T-cell (primary cell): ENCODE measurements at regions not wholly inside any gene's neighbourhood (a gene's known extent, or its start where the extent isn't known, plus 50 kb on each side); places are given as distances from the start of the nearest gene placed in this dataset.
"Not testable (repeated sequence)": the region's sequence is repeated elsewhere in the genome, so short reads cannot be mapped to it uniquely, and the experiment has no call there.

Experiments used
- ATAC-seq, 4 experiments: fragments of 200-7000 bp in 3 of 4; fragments of 150-1000 bp in 1 of 4; cut with Tn5 transposase; replicated peaks in 1 of 4; 1 replicate in 3 of 4; 2 replicates in 1 of 4; pipeline ENCODE4 v1.10.0; 2021; ENCODE audit warnings: moderate library complexity in 3 of 4, mild to moderate bottlenecking in 2 of 4, moderate number of reproducible peaks in 1 of 4
- CTCF ChIA-PET, 2 donors: fragments of 300-600 bp; sonication (Branson Sonifier 250); formaldehyde crosslinking; loops; one replicate each; lab custom pipeline; 2022; ENCODE audit warnings: antibody characterized with exemption in 2 of 2; lab: Charles Lee
- POLR2A ChIA-PET, 2 donors: fragments of 300-600 bp; sonication (Branson Sonifier 250); formaldehyde crosslinking; loops; one replicate each; lab custom pipeline; 2022; ENCODE audit warnings: antibody characterized with exemption in 2 of 2; lab: Charles Lee
- DNase-seq, 35 experiments: peaks; one replicate each; pipeline versions ENCODE4 v3.0.0 to v3.0.0-alpha.2; 2013 to 2023
- H3K27ac ChIP-seq: one replicate; pipeline ENCODE4 v1.5.1; 2013; ENCODE audit warnings: low read length
- H3K27me3 ChIP-seq, 2 experiments: replicated peaks in 1 of 2; 1 replicate in 1 of 2; 2 replicates in 1 of 2; pipeline versions ENCODE4 v1.6.1 to v1.7.0; 2013; ENCODE audit warnings: low read length in 1 of 2, mixed read lengths in 1 of 2; ENCODE audit not compliant: control insufficient read depth in 2 of 2, insufficient read depth in 2 of 2; ENCODE audit errors: extremely low read depth in 1 of 2
- H3K36me3 ChIP-seq, 2 donors: 1 replicate in 1 of 2; 2 replicates in 1 of 2; pipeline versions ENCODE4 v1.6.1 to v1.7.0; 2013; ENCODE audit warnings: low read length in 1 of 2; ENCODE audit not compliant: control insufficient read depth in 2 of 2, insufficient read depth in 1 of 2; ENCODE audit errors: extremely low read depth in 1 of 2
- H3K4me1 ChIP-seq, 2 experiments: 1 replicate in 1 of 2; 2 replicates in 1 of 2; pipeline versions ENCODE4 v1.6.1 to v1.7.0; 2013; ENCODE audit warnings: low read length in 2 of 2, mixed read lengths in 1 of 2; ENCODE audit not compliant: insufficient read depth in 2 of 2, control insufficient read depth in 1 of 2; ENCODE audit errors: extremely low read depth in 1 of 2
- H3K4me3 ChIP-seq, 2 donors: 1 replicate in 1 of 2; 2 replicates in 1 of 2; pipeline versions ENCODE4 v1.5.1 to v1.7.0; 2013; ENCODE audit warnings: mild to moderate bottlenecking in 2 of 2, low read length in 1 of 2, moderate library complexity in 1 of 2; ENCODE audit not compliant: control insufficient read depth in 1 of 2; ENCODE audit errors: extremely low read depth in 1 of 2
- H3K9me3 ChIP-seq: 2 replicates; pipeline ENCODE4 v1.7.0; 2013
- H3K27ac Mint-ChIP-seq, 2 donors: one replicate each; pipeline ENCODE4 v1.8.0; 2020 to 2021; ENCODE audit warnings: mild to moderate bottlenecking in 2 of 2, mixed read lengths in 2 of 2
- H3K27me3 Mint-ChIP-seq, 2 donors: one replicate each; pipeline ENCODE4 v1.8.0; 2021 to 2022; ENCODE audit warnings: mixed read lengths in 2 of 2
- H3K36me3 Mint-ChIP-seq: one replicate; pipeline ENCODE4 v1.8.0; 2021; ENCODE audit warnings: mixed read lengths
- H3K4me1 Mint-ChIP-seq, 3 donors: one replicate each; pipeline ENCODE4 v1.8.0; 2020 to 2022; ENCODE audit warnings: mixed read lengths in 3 of 3, mild to moderate bottlenecking in 1 of 3
- H3K4me3 Mint-ChIP-seq, 3 donors: one replicate each; pipeline ENCODE4 v1.8.0; 2020 to 2022; ENCODE audit warnings: mild to moderate bottlenecking in 3 of 3, mixed read lengths in 3 of 3, moderate library complexity in 3 of 3
- H3K9me3 Mint-ChIP-seq, 3 donors: one replicate each; pipeline ENCODE4 v1.8.0; 2020 to 2022; ENCODE audit warnings: mixed read lengths in 3 of 3
- WGBS: methylation state at CpG from one replicate; pipeline ENCODE4 v1.1.5; 2013; ENCODE audit warnings: missing lambda C conversion rate; ENCODE audit not compliant: insufficient coverage; 5-methylcytosine and 5-hydroxymethylcytosine counted together

DNA sequence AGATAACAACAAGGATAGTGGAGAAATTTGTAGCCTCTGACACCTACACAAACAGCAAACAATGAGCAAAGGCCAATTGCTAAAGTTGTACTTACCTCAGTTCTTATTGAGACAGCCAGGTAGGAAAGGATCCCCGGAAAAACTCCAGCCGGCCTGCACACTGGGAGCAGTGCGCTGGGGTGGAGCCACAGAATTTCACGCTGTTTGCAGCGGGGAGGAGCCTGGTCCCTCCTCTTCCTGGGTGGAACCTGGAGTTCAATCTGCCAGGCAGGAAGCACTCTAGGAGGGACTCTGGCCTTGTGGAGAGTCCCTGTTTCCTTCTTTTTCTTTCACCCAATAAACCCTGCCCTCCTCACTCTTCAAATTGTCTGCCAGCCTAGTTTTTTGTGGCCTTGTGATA, 382.6 kb upstream of the TGIF2LX start:
- H3K36me3 Mint-ChIP-seq, H3K9me3 Mint-ChIP-seq, H3K27ac Mint-ChIP-seq, CTCF ChIA-PET, H3K36me3 ChIP-seq, H3K4me1 Mint-ChIP-seq, H3K9me3 ChIP-seq, ATAC-seq, H3K27me3 ChIP-seq, H3K27me3 Mint-ChIP-seq, H3K4me3 ChIP-seq, H3K4me3 Mint-ChIP-seq, H3K4me1 ChIP-seq, POLR2A ChIA-PET, DNase-seq, H3K27ac ChIP-seq: not testable (repeated sequence)
- 100% methylated on average over 2 of the region's 5 CpGs for WGBS

- WGBS, result 80% methylated on average over 1 of the region's 3 CpGs
- POLR2A ChIA-PET, H3K27me3 ChIP-seq, H3K27ac Mint-ChIP-seq, H3K36me3 Mint-ChIP-seq, DNase-seq, H3K36me3 ChIP-seq, H3K4me1 ChIP-seq, H3K27ac ChIP-seq, H3K4me1 Mint-ChIP-seq, H3K4me3 ChIP-seq, CTCF ChIA-PET, H3K4me3 Mint-ChIP-seq, H3K9me3 ChIP-seq, H3K9me3 Mint-ChIP-seq, H3K27me3 Mint-ChIP-seq, ATAC-seq: not testable (repeated sequence)
These were observed 364.6 kb upstream of the TGIF2LX start for GRCh38 chrX:89557146-89557545.

- H3K27me3 ChIP-seq, H3K4me3 Mint-ChIP-seq, POLR2A ChIA-PET, H3K36me3 Mint-ChIP-seq, H3K27ac Mint-ChIP-seq, H3K4me3 ChIP-seq, H3K27ac ChIP-seq, CTCF ChIA-PET, H3K9me3 Mint-ChIP-seq, H3K9me3 ChIP-seq, ATAC-seq, H3K36me3 ChIP-seq, DNase-seq, H3K27me3 Mint-ChIP-seq, H3K4me1 Mint-ChIP-seq, H3K4me1 ChIP-seq: not testable (repeated sequence)
- WGBS, result no CpG with 5 or more reads among the region's 4 CpGs
These were observed 359.6 kb upstream of the TGIF2LX start for GRCh38 chrX:89562079-89562478.

DNA sequence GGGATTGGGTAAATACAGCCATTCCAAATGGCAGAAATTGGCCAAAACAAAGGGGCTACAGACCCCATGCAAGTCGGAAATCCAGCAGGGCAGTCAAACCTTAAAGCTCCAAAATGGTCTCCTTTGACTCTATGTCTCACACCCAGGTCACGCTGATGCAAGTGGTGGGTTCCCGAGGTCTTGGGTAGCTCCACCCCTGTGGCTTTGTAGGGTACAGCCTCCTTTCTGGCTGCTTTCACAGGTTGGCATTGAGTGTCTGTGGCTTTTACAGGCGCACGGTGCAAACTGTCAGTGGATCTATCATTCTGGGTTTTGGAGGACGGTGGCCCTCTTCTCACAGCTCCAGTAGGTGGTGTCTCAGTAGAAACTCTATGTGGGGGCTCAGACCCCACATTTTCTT, 358.6 kb upstream of the TGIF2LX start:
- H3K27ac Mint-ChIP-seq, H3K4me1 Mint-ChIP-seq, DNase-seq, POLR2A ChIA-PET, H3K4me3 ChIP-seq, H3K27me3 ChIP-seq, H3K27ac ChIP-seq, H3K36me3 ChIP-seq, H3K36me3 Mint-ChIP-seq, ATAC-seq, H3K9me3 Mint-ChIP-seq, H3K27me3 Mint-ChIP-seq, CTCF ChIA-PET, H3K4me3 Mint-ChIP-seq, H3K9me3 ChIP-seq, H3K4me1 ChIP-seq: not testable (repeated sequence)
- WGBS, result no CpG with 5 or more reads among the region's 6 CpGs

GRCh38 chrX:89567787-89568186, 353.9 kb upstream of the TGIF2LX start:
- H3K27ac ChIP-seq, H3K4me3 ChIP-seq, H3K27ac Mint-ChIP-seq, CTCF ChIA-PET, DNase-seq, H3K27me3 Mint-ChIP-seq, H3K4me1 ChIP-seq, H3K27me3 ChIP-seq, ATAC-seq, H3K4me1 Mint-ChIP-seq, POLR2A ChIA-PET, H3K9me3 Mint-ChIP-seq, H3K9me3 ChIP-seq, H3K36me3 ChIP-seq, H3K4me3 Mint-ChIP-seq, H3K36me3 Mint-ChIP-seq: not testable (repeated sequence)

DNA sequence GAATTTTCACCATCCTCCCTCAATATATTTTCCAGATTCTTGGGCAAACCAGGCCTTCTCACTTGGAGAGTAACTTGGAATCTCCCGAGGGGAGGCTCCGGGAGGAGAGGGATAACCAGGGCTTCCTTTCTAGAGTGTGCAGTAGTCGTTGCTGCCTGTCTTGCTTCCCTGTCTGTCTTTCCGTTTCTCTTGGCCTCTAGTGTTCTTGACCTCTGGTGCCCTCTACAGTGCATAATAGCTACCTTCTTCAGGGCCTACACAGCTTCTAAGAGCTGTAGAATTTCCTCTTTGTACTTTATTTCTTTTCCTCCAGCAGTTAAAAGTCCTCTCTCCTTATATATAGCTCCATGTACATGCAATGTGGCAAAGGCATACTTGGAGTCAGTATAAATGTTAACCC, 339.8 kb upstream of the TGIF2LX start:
- POLR2A ChIA-PET, H3K9me3 ChIP-seq, CTCF ChIA-PET, H3K36me3 Mint-ChIP-seq, H3K27me3 Mint-ChIP-seq, H3K27ac ChIP-seq, H3K36me3 ChIP-seq, H3K4me3 Mint-ChIP-seq, H3K27me3 ChIP-seq, DNase-seq, H3K4me1 ChIP-seq, H3K4me1 Mint-ChIP-seq, H3K4me3 ChIP-seq, H3K9me3 Mint-ChIP-seq, ATAC-seq, H3K27ac Mint-ChIP-seq: not testable (repeated sequence)
- no CpG with 5 or more reads among the region's 4 CpGs for WGBS

DNA sequence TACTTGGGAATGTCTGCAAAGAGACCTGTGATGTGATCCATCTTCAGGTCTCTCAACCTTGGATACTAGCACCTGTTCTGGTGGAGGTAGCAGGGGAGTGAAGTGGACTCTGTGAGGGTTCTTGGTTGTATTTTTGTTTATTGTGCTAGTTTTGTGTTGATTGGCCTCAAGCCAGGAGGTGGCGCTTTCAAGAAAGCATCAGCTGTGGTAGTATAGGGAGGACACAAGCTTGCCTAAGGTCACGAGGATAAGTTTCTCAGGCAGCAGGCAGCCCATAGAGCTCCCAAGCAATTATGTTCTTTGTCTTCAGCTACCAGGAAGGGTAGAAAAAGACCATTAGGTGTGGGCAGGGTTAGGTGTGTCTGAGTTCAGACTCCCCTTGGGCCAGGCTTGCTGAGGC, 289.9 kb upstream of the TGIF2LX start:
- H3K4me3 ChIP-seq, H3K36me3 ChIP-seq, H3K9me3 Mint-ChIP-seq, ATAC-seq, CTCF ChIA-PET, POLR2A ChIA-PET, H3K27ac Mint-ChIP-seq, DNase-seq, H3K4me1 ChIP-seq, H3K27ac ChIP-seq, H3K4me1 Mint-ChIP-seq, H3K27me3 ChIP-seq, H3K36me3 Mint-ChIP-seq, H3K4me3 Mint-ChIP-seq, H3K27me3 Mint-ChIP-seq, H3K9me3 ChIP-seq: not testable (repeated sequence)
- no CpG with 5 or more reads among the region's 2 CpGs for WGBS
